Epithelial cell of proximal tubule (primary cell): ENCODE measurements at regions not wholly inside any gene's neighbourhood (a gene's known extent, or its start where the extent isn't known, plus 50 kb on each side); places are given as distances from the start of the nearest gene placed in this dataset.

ENCODE experiments used
- DNase-seq: peaks from one replicate; pipeline ENCODE4 v3.0.0-alpha.2; 2011; ENCODE audit warnings: low read depth
- H3K4me3 ChIP-seq: 2 replicates; pipeline ENCODE4 v1.5.1; 2011; ENCODE audit warnings: low read depth, mild to moderate bottlenecking, low read length
- CTCF ChIP-seq: conservative IDR thresholded peaks from 2 replicates; pipeline ENCODE4 v1.5.1; 2012; ENCODE audit warnings: low read depth, mild to moderate bottlenecking, low read length

GRCh38 chr15:39369768-39370167, 211.1 kb upstream of the THBS1 start:
- TF ChIP-seq CTCF, result no peak
- no peak overlapping the region for H3K4me3 ChIP-seq
- DNase-seq, result no peak

GRCh38 chr15:39376371-39376909, 204.4 kb upstream of the THBS1 start:
- no peak for DNase-seq
- no peak overlapping the region for H3K4me3 ChIP-seq
- TF ChIP-seq CTCF, result no peak

GRCh38 chr15:39381517-39381916, 199.4 kb upstream of the THBS1 start:
- no peak for TF ChIP-seq CTCF
- no peak overlapping the region for H3K4me3 ChIP-seq
- DNase-seq, result no peak

GRCh38 chr15:39388118-39388517, 192.8 kb upstream of the THBS1 start:
- no peak for DNase-seq
- no peak overlapping the region for H3K4me3 ChIP-seq
- TF ChIP-seq CTCF, result no peak

GRCh38 chr15:39391230-39391629, 189.6 kb upstream of the THBS1 start:
- H3K4me3 ChIP-seq, result no peak overlapping the region
- no peak for TF ChIP-seq CTCF
- no peak for DNase-seq

GRCh38 chr15:39392469-39393047, 188.3 kb upstream of the THBS1 start:
- TF ChIP-seq CTCF, result no peak
- no peak for DNase-seq
- H3K4me3 ChIP-seq, result no peak overlapping the region
